ENCODE measurements at regions not wholly inside any gene's neighbourhood (a gene's known extent, or its start where the extent isn't known, plus 50 kb on each side); places are given as distances from the start of the nearest gene placed in this dataset.

DNA sequence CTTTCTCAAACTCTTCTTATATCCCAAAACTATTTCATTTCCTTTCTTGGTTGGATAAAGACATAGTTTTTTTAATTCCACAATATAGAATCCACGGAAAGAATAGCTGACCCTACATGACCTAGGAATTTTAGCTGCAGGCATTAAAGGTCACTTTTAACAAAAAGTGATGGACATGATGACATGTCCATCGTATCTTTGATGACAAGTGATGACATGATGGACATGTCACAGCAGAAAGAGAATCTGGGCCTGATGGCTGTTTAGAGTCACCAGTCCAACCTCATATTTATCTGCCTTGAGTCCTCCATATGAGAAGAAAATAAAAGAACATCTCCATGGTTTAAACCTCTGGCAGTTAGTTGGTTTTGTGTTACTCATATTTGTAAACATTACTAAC is 106.2 kb downstream of the PLG start:
- TF ChIP-seq CTCF (IDR thresholded peaks at IDR 0.05 in 2 of 3, conservative IDR thresholded peaks at IDR 0.05 in 1 of 3; ENCODE audit: control insufficient read depth in 2 of 3, extremely low read depth in 1 of 3, insufficient read depth in 1 of 3, low read depth in 3 of 3, low read length in 3 of 3): no peak
- TF ChIP-seq SP1 (IDR thresholded peaks at IDR 0.05; ENCODE audit: low read depth, low read length): no peak
- TF ChIP-seq MAX (IDR thresholded peaks at IDR 0.05; ENCODE audit: low read depth, low read length): no peak
- no peak for TF ChIP-seq REST (IDR thresholded peaks at IDR 0.05; ENCODE audit: low read depth, low read length)
- TF ChIP-seq ESRRA (IDR thresholded peaks at IDR 0.05; ENCODE audit: low read length): no peak

Measured in GM12878 (cell line).